Neural cell (in vitro differentiated cells): ENCODE measurements at regions not wholly inside any gene's neighbourhood (a gene's known extent, or its start where the extent isn't known, plus 50 kb on each side); places are given as distances from the start of the nearest gene placed in this dataset.

Experiments used
- H2AFZ ChIP-seq: fragments of 200-600, 300-800 bp; sonication (generic), shearing (Covaris generic); 2 replicates; pipeline ENCODE4 v1.6.0; 2014; ENCODE audit warnings: low read depth, mild to moderate bottlenecking, antibody characterized with exemption, low read length, moderate library complexity
- H3F3A ChIP-seq: fragments of 200-600 bp; shearing (Covaris generic); 2 replicates; pipeline ENCODE4 v1.6.1; 2016; ENCODE audit warnings: mild to moderate bottlenecking, moderate library complexity, mixed read lengths, antibody characterized with exemption, low read length; ENCODE audit not compliant: insufficient read depth, poor library complexity, severe bottlenecking
- H3K27ac ChIP-seq: fragments of 200-600, 300-800 bp; sonication (generic), shearing (Covaris generic); 2 replicates; pipeline ENCODE4 v1.5.1; 2014; ENCODE audit warnings: mild to moderate bottlenecking, low read length, moderate library complexity
- H3K27me3 ChIP-seq: fragments of 300-800, 200-600 bp; sonication (generic), shearing (Covaris generic); 2 replicates; pipeline ENCODE4 v1.6.0; 2014; ENCODE audit warnings: mild to moderate bottlenecking, low read depth, low read length, moderate library complexity; ENCODE audit not compliant: insufficient read depth
- H3K36me3 ChIP-seq: fragments of 300-800, 200-600 bp; sonication (generic), shearing (Covaris generic); 2 replicates; pipeline ENCODE4 v1.5.1; 2014; ENCODE audit warnings: mild to moderate bottlenecking, antibody characterized with exemption, low read length, moderate library complexity; ENCODE audit not compliant: insufficient read depth
- H3K4me2 ChIP-seq: fragments of 300-800, 200-600 bp; sonication (generic), shearing (Covaris generic); 2 replicates; pipeline ENCODE4 v1.6.0; 2014; ENCODE audit warnings: mild to moderate bottlenecking, low read length
- H3K4me3 ChIP-seq: fragments of 300-800, 200-600 bp; sonication (generic), shearing (Covaris generic); 2 replicates; pipeline ENCODE4 v1.5.1; 2014; ENCODE audit warnings: mild to moderate bottlenecking, low read length, moderate library complexity
- H3K79me2 ChIP-seq: fragments of 200-600 bp; shearing (Covaris generic); replicated peaks from 2 replicates; pipeline ENCODE4 v1.6.0; 2014; ENCODE audit warnings: mild to moderate bottlenecking, low read length, moderate library complexity; ENCODE audit not compliant: insufficient read depth
- H3K9ac ChIP-seq: fragments of 300-800, 200-600 bp; sonication (generic), shearing (Covaris generic); 2 replicates; pipeline ENCODE4 v1.6.1; 2016; ENCODE audit warnings: mild to moderate bottlenecking, low read length, mixed read lengths
- H3K9me2 ChIP-seq: fragments of 200-600 bp; shearing (Covaris generic); 2 replicates; pipeline ENCODE4 v1.6.1; 2016; ENCODE audit warnings: mild to moderate bottlenecking, low read length, mixed read lengths; ENCODE audit not compliant: insufficient read depth
- H3K9me3 ChIP-seq: fragments of 200-600, 300-800 bp; sonication (generic), shearing (Covaris generic); 2 replicates; pipeline ENCODE4 v1.6.1; 2016; ENCODE audit warnings: mild to moderate bottlenecking, mixed run types, low read length, moderate library complexity, mixed read lengths
- H4K20me1 ChIP-seq: fragments of 200-600 bp; shearing (Covaris generic); 2 replicates; pipeline ENCODE4 v1.6.1; 2016; ENCODE audit warnings: mild to moderate bottlenecking, mixed run types; ENCODE audit not compliant: insufficient read depth
- CTCF ChIP-seq: fragments of 450-650 bp; IDR thresholded peaks from 2 replicates; pipeline ENCODE4 v1.5.1; 2014; ENCODE audit warnings: antibody characterized with exemption, mild to moderate bottlenecking, moderate library complexity; ENCODE audit not compliant: poor library complexity, severe bottlenecking
- EP300 ChIP-seq: fragments of 450-650 bp; conservative IDR thresholded peaks from 2 replicates; pipeline ENCODE4 v1.6.1; 2014; ENCODE audit warnings: antibody characterized with exemption, mild to moderate bottlenecking, moderate library complexity; ENCODE audit not compliant: poor library complexity, severe bottlenecking
- EZH2 ChIP-seq: fragments of 200-600, 300-800 bp; shearing (Covaris generic), sonication (generic); IDR thresholded peaks from 2 replicates; pipeline ENCODE4 v1.6.1; 2014; ENCODE audit warnings: antibody characterized with exemption, low read length, borderline replicate concordance, mild to moderate bottlenecking; ENCODE audit not compliant: insufficient read depth, poor library complexity, severe bottlenecking
- MXI1 ChIP-seq: fragments of 450-650 bp; conservative IDR thresholded peaks from 2 replicates; pipeline ENCODE4 v1.6.1; 2014; ENCODE audit warnings: antibody characterized with exemption, mild to moderate bottlenecking; ENCODE audit not compliant: poor library complexity, severe bottlenecking
- POLR2AphosphoS5 ChIP-seq: IDR thresholded peaks from 2 replicates; pipeline ENCODE4 v1.6.1; 2012
- RAD21 ChIP-seq: fragments of 450-650 bp; conservative IDR thresholded peaks from 2 replicates; pipeline ENCODE4 v1.6.1; 2014; ENCODE audit warnings: antibody characterized with exemption, mild to moderate bottlenecking, moderate library complexity
- REST ChIP-seq: IDR thresholded peaks from 2 replicates; pipeline ENCODE4 v1.6.1; 2012; ENCODE audit warnings: borderline replicate concordance
- SMC3 ChIP-seq: fragments of 450-650 bp; conservative IDR thresholded peaks from 2 replicates; pipeline ENCODE4 v1.6.1; 2014; ENCODE audit warnings: antibody characterized with exemption, mild to moderate bottlenecking, moderate library complexity; ENCODE audit not compliant: poor library complexity
- TAF1 ChIP-seq: IDR thresholded peaks from 2 replicates; pipeline ENCODE4 v1.6.1; 2012; ENCODE audit warnings: low read depth

- Histone ChIP-seq H3K9me2 (no peaks in the 10 kb centered on the region), H3K9me3 (no peaks in the 10 kb centered on the region), H2AFZ (no peak overlapping the region), H3K27ac (no peak overlapping the region), H3K9ac (no peak overlapping the region), H3K4me3 (no peak overlapping the region), H3K27me3 (no peaks in the 10 kb centered on the region), H3K36me3 (no peaks in the 10 kb centered on the region), H3F3A (no peaks in the 10 kb centered on the region), H3K4me2 (no peak overlapping the region), H3K79me2 (no peaks in the 10 kb centered on the region), H4K20me1 (no peaks in the 10 kb centered on the region)
- no peak for TF ChIP-seq POLR2AphosphoS5
- no peak for TF ChIP-seq RAD21
- TF ChIP-seq REST, result no peak
- TF ChIP-seq CTCF, result no peak
- TF ChIP-seq MXI1, result no peak
- no peak for TF ChIP-seq TAF1
Measured at GRCh38 chr3:75242012-75242735, 422.0 kb upstream of the FRG2C start.

GRCh38 chr3:75248974-75249373 is 415.2 kb upstream of the FRG2C start:
- no peak overlapping the region for H3K4me3 ChIP-seq
- no peaks in the 10 kb centered on the region for H4K20me1 ChIP-seq
- no peaks in the 10 kb centered on the region for H3K9me2 ChIP-seq
- H3K36me3 ChIP-seq, result no peaks in the 10 kb centered on the region
- H3K27ac ChIP-seq, result no peak overlapping the region
- H3K9ac ChIP-seq, result no peak overlapping the region
- H3K27me3 ChIP-seq, result no peaks in the 10 kb centered on the region
- H3K9me3 ChIP-seq, result no peaks in the 10 kb centered on the region
- H2AFZ ChIP-seq, result no peak overlapping the region
- no peaks in the 10 kb centered on the region for H3K79me2 ChIP-seq
- TF ChIP-seq RAD21 (no peak), SMC3 (no peak), TAF1 (no peak), POLR2AphosphoS5 (no peak), EZH2 (no peak), EP300 (no peak), CTCF (no peak), MXI1 (no peak), REST (no peak)
- no peak overlapping the region for H3K4me2 ChIP-seq
- no peaks in the 10 kb centered on the region for H3F3A ChIP-seq
